A673 (cell line): ENCODE measurements at regions not wholly inside any gene's neighbourhood (a gene's known extent, or its start where the extent isn't known, plus 50 kb on each side); places are given as distances from the start of the nearest gene placed in this dataset.

Source experiments
- BruUV-seq: library from RNA; stranded (reverse); fragments of 400-500 nt; replicated peaks from 2 replicates; lab custom pipeline; 2021; lab: Mats Ljungman, UMichigan
- CTCF ChIA-PET: fragments of 300-600 bp; sonication (Branson Sonifier 250); formaldehyde crosslinking; loops from one replicate; lab custom pipeline; 2022; ENCODE audit warnings: antibody characterized with exemption; lab: Charles Lee
- POLR2A ChIA-PET: fragments of 300-600 bp; sonication (Branson Sonifier 250); formaldehyde crosslinking; loops from one replicate; lab custom pipeline; 2022; ENCODE audit warnings: antibody characterized with exemption; ENCODE audit not compliant: low non-redundant PET; lab: Charles Lee
- DNase-seq: peaks from one replicate; pipeline ENCODE4 v3.0.0-alpha.2; 2015; ENCODE audit warnings: low spot score
- H3K27ac ChIP-seq: fragments of 200-600 bp; sonication (generic); 2 replicates; pipeline ENCODE4 v1.5.1; 2016; ENCODE audit warnings: mixed run types, low read depth, mild to moderate bottlenecking, mixed read lengths, antibody characterized with exemption, low read length; ENCODE audit not compliant: poor library complexity, severe bottlenecking
- H3K27me3 ChIP-seq: fragments of 200-600 bp; sonication (generic); replicated peaks from 2 replicates; pipeline ENCODE4 v1.6.1; 2017; ENCODE audit warnings: mixed run types, low read depth, mild to moderate bottlenecking, mixed read lengths, antibody characterized with exemption, low read length; ENCODE audit not compliant: insufficient read depth, poor library complexity
- H3K36me3 ChIP-seq: fragments of 200-600 bp; sonication (generic); 2 replicates; pipeline ENCODE4 v1.6.1; 2016; ENCODE audit warnings: mixed run types, mild to moderate bottlenecking, mixed read lengths, antibody characterized with exemption, low read length; ENCODE audit not compliant: insufficient read depth, poor library complexity, severe bottlenecking
- H3K4me1 ChIP-seq: fragments of 200-600 bp; sonication (generic); 2 replicates; pipeline ENCODE4 v1.6.1; 2017; ENCODE audit warnings: mixed run types, mild to moderate bottlenecking, mixed read lengths, antibody characterized with exemption, low read length; ENCODE audit not compliant: insufficient read depth, poor library complexity, severe bottlenecking
- H3K4me3 ChIP-seq: fragments of 200-600 bp; sonication (generic); 2 replicates; pipeline ENCODE4 v1.5.1; 2016; ENCODE audit warnings: low read depth, mixed run types, mild to moderate bottlenecking, mixed read lengths, low read length; ENCODE audit not compliant: poor library complexity, severe bottlenecking
- H3K9me3 ChIP-seq: fragments of 200-600 bp; sonication (generic); 2 replicates; pipeline ENCODE4 v1.6.1; 2016; ENCODE audit warnings: mixed run types, low read depth, mild to moderate bottlenecking, mixed read lengths, antibody characterized with exemption, low read length; ENCODE audit not compliant: poor library complexity, severe bottlenecking
- EZH2 ChIP-seq: fragments of 200-600 bp; sonication (generic); IDR thresholded peaks from 2 replicates; pipeline ENCODE4 v1.6.1; 2017; ENCODE audit warnings: borderline replicate concordance, low read depth, mild to moderate bottlenecking, mixed read lengths, antibody characterized with exemption, low read length; ENCODE audit not compliant: poor library complexity, severe bottlenecking
- intact Hi-C: fragments of 100-400 bp; cut with micrococcal nuclease; formaldehyde crosslinking; loops from one replicate; pipeline ENCODE4 v1.10.0; 2022; ENCODE audit not compliant: unreplicated experiment
- TF ChIP-seq, protein P1 (sequence below): fragments of 300-800, 200-600 bp; sonication (generic); conservative IDR thresholded peaks from 2 replicates; pipeline ENCODE4 v1.5.1; 2017; ENCODE audit warnings: low read depth, mild to moderate bottlenecking, antibody characterized with exemption, low read length, moderate library complexity, mixed read lengths

DNA sequence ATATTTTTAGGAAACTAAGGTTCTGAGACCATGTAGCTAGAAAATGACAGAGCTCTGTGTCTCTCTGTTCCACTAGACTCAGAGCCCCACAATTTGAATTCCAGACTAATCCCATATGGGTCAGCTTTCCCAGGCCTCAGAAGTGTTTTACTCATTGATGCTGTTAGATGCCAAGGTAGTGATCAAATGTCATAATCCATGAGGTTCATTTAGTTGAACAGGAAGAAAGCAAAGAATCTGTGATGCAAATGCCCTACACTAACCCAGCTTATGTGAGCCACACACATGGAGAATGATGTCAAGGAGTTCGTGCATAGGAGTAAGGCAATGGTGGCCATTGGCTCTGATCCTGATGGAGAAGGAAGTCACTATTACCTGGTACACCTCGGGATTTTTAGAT is 363.4 kb upstream of the RARB start:
- TF ChIP-seq, protein P1, sequence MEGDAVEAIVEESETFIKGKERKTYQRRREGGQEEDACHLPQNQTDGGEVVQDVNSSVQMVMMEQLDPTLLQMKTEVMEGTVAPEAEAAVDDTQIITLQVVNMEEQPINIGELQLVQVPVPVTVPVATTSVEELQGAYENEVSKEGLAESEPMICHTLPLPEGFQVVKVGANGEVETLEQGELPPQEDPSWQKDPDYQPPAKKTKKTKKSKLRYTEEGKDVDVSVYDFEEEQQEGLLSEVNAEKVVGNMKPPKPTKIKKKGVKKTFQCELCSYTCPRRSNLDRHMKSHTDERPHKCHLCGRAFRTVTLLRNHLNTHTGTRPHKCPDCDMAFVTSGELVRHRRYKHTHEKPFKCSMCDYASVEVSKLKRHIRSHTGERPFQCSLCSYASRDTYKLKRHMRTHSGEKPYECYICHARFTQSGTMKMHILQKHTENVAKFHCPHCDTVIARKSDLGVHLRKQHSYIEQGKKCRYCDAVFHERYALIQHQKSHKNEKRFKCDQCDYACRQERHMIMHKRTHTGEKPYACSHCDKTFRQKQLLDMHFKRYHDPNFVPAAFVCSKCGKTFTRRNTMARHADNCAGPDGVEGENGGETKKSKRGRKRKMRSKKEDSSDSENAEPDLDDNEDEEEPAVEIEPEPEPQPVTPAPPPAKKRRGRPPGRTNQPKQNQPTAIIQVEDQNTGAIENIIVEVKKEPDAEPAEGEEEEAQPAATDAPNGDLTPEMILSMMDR = no peak
- TF ChIP-seq EZH2 = no peak
- Histone ChIP-seq H3K36me3 (no peaks in the 10 kb centered on the region), H3K27me3 (peaks cover 4% of the 10 kb centered on the region), H3K9me3 (no peaks in the 10 kb centered on the region), H3K4me3 (no peak overlapping the region), H3K27ac (no peak overlapping the region), H3K4me1 (no peaks in the 10 kb centered on the region)
- no peak for DNase-seq
- CTCF ChIA-PET = no interaction called here
- intact Hi-C loops = no loop called here
- POLR2A ChIA-PET = no interaction called here
- BruUV-seq = no TSS peak

DNA sequence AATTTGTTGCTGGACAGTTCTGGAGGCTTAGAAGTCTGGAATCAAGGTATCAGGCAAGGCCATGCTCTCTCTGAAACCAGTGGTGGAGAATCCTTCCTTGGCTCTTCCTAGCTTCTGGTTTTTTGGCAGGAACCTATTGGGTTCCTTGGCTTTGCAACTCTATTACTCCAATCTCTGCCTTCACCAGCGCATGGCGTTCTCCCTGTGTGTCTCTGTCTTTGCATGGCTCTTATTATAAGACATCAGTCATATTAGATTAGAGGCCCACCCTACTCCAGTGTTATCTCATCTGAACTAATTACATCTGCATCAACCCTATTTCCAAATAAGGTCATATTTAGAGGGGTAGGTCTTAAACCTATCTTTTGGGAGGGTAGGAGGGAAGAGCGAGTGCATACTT is 358.1 kb upstream of the RARB start:
- no peak for DNase-seq
- Histone ChIP-seq H3K9me3 (no peaks in the 10 kb centered on the region), H3K4me1 (no peaks in the 10 kb centered on the region), H3K4me3 (no peak overlapping the region), H3K36me3 (no peaks in the 10 kb centered on the region), H3K27ac (no peak overlapping the region), H3K27me3 (no peaks in the 10 kb centered on the region)
- CTCF ChIA-PET = no interaction called here
- TF ChIP-seq, protein P1 = no peak
- no peak for TF ChIP-seq EZH2
- intact Hi-C loops = no loop called here
- no TSS peak for BruUV-seq
- POLR2A ChIA-PET = no interaction called here

DNA sequence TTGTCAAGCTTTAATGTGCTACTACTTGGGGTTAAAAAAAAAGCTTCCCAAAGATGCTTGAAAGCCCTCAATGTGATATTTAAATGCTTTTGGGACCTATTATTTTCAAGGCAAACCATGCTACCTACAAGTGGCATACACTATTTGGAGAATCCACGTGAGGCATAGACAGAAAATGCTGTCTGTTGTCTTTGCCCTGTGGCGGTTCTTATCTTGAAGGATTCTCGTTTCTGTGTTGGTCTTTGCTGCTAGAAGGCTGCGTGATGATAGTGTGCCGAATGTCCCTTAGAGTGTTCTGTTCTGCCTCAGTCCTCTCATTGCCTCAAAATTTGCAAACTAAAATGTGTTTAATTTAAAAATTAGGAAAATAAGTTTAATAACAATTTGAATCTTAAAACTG is 356.2 kb upstream of the RARB start:
- no peaks in the 10 kb centered on the region for H3K36me3 ChIP-seq
- H3K27ac ChIP-seq = no peak overlapping the region
- H3K4me1 ChIP-seq = no peaks in the 10 kb centered on the region
- POLR2A ChIA-PET = no interaction called here
- DNase-seq = no peak
- BruUV-seq = no TSS peak
- intact Hi-C loops = no loop called here
- H3K9me3 ChIP-seq = no peaks in the 10 kb centered on the region
- TF ChIP-seq EZH2 = no peak
- H3K4me3 ChIP-seq = no peak overlapping the region
- H3K27me3 ChIP-seq = no peaks in the 10 kb centered on the region
- CTCF ChIA-PET = no interaction called here

DNA sequence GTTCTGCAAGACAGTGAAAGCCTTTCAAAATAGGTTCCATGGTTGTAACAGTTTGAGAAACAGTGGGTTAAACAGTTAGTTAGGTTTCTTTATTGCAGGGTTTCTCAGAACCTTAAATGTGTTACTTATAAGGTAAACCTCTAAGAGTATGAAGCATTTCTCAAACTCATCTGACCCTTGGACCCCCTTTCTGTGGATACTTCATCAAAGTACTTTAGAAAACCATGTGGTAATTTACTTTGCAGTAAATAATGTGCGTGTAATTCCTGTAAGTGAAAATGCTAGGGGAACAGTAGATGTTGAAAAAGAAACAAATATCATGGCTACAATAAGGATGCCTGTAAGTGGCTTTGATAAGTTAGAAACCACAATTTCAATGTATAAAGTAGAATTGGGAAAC is 354.6 kb upstream of the RARB start:
- Histone ChIP-seq H3K27ac (no peak overlapping the region), H3K4me3 (no peak overlapping the region), H3K27me3 (no peaks in the 10 kb centered on the region), H3K4me1 (no peaks in the 10 kb centered on the region), H3K36me3 (no peaks in the 10 kb centered on the region), H3K9me3 (no peaks in the 10 kb centered on the region)
- intact Hi-C loops = no loop called here
- DNase-seq = no peak
- ChIA-PET CTCF (no interaction called here), POLR2A (no interaction called here)
- BruUV-seq = no TSS peak
- TF ChIP-seq EZH2 = no peak
- TF ChIP-seq, protein P1 = no peak
